HG03378 (cell line): ENCODE measurements at regions not wholly inside any gene's neighbourhood (a gene's known extent, or its start where the extent isn't known, plus 50 kb on each side); places are given as distances from the start of the nearest gene placed in this dataset.
"Not testable (repeated sequence)": the region's sequence is repeated elsewhere in the genome, so short reads cannot be mapped to it uniquely, and the experiment has no call there.

Source experiments
- ATAC-seq: cut with Tn5 transposase; IDR thresholded peaks from one replicate; pipeline ENCODE4 v1.9.1; 2021; ENCODE audit warnings: mild to moderate bottlenecking, moderate library complexity; ENCODE audit not compliant: unreplicated experiment

- ATAC-seq = no peak
Observed at GRCh38 chr7:19307554-19307953, 162.3 kb upstream of the FERD3L start.

- ATAC-seq = no peak
Observed at GRCh38 chr7:19305698-19306097, 160.5 kb upstream of the FERD3L start.

GRCh38 chr7:19304086-19304485, 158.9 kb upstream of the FERD3L start:
- ATAC-seq = no peak

- no peak for ATAC-seq
Observed at GRCh38 chr7:19302731-19303130, 157.5 kb upstream of the FERD3L start.

- no peak for ATAC-seq
Observed at GRCh38 chr7:19296617-19297016, 151.4 kb upstream of the FERD3L start.

- ATAC-seq = no peak
Observed at GRCh38 chr7:19295376-19295775, 150.2 kb upstream of the FERD3L start.

GRCh38 chr7:19294619-19295018, 149.4 kb upstream of the FERD3L start:
- no peak for ATAC-seq

GRCh38 chr7:19293431-19293830, 148.2 kb upstream of the FERD3L start:
- ATAC-seq = no peak

GRCh38 chr7:19290968-19291367, 145.7 kb upstream of the FERD3L start:
- ATAC-seq = no peak

GRCh38 chr7:19290066-19290465, 144.8 kb upstream of the FERD3L start:
- no peak for ATAC-seq

- no peak for ATAC-seq
Observed at GRCh38 chr7:19284596-19285300, 139.5 kb upstream of the FERD3L start.

GRCh38 chr7:19284136-19284535, 138.9 kb upstream of the FERD3L start:
- ATAC-seq = no peak

- no peak for ATAC-seq
Observed at GRCh38 chr7:19275000-19275399, 129.8 kb upstream of the FERD3L start.

- not testable (repeated sequence) for ATAC-seq
Observed at GRCh38 chr7:19272329-19272728, 127.1 kb upstream of the FERD3L start.

- no peak for ATAC-seq
Observed at GRCh38 chr7:19269301-19269700, 124.1 kb upstream of the FERD3L start.

- ATAC-seq = no peak
Observed at GRCh38 chr7:19268737-19269136, 123.5 kb upstream of the FERD3L start.

GRCh38 chr7:19262826-19263225, 117.6 kb upstream of the FERD3L start:
- no peak for ATAC-seq

- no peak for ATAC-seq
Observed at GRCh38 chr7:19249281-19249680, 104.1 kb upstream of the FERD3L start.

GRCh38 chr7:19248681-19249080, 103.5 kb upstream of the FERD3L start:
- ATAC-seq = no peak

- no peak for ATAC-seq
Observed at GRCh38 chr7:19248115-19248514, 102.9 kb upstream of the FERD3L start.

- no peak for ATAC-seq
Observed at GRCh38 chr7:19247017-19247416, 101.8 kb upstream of the FERD3L start.

- no peak for ATAC-seq
Observed at GRCh38 chr7:19242246-19242645, 97.0 kb upstream of the FERD3L start.

GRCh38 chr7:19239951-19240350, 94.7 kb upstream of the FERD3L start:
- no peak for ATAC-seq
